A549 (cell line): ENCODE measurements at regions not wholly inside any gene's neighbourhood (a gene's known extent, or its start where the extent isn't known, plus 50 kb on each side); places are given as distances from the start of the nearest gene placed in this dataset.

Experiments used
- ATAC-seq, 2 experiments: fragments of 200-7000 bp in 1 of 2; fragments of >200 bp in 1 of 2; cut with Nextera tagmentation in 1 of 2; cut with Tn5 transposase in 1 of 2; 3 replicates each; pipeline versions ENCODE4 v1.8.0 to v1.9.1; 2018 to 2020; ENCODE audit warnings: mild to moderate bottlenecking in 1 of 2, moderate library complexity in 1 of 2
- CTCF ChIA-PET: fragments of 300-600 bp; sonication (Branson Sonifier 250); formaldehyde crosslinking; extraction: SDS; loops from one replicate; lab custom pipeline; 2021; ENCODE audit warnings: antibody characterized with exemption, inconsistent platforms; lab: Yijun Ruan, JAX
- POLR2A ChIA-PET: fragments of 350-600 bp; formaldehyde crosslinking; extraction: SDS; loops from one replicate; lab custom pipeline; 2021; ENCODE audit warnings: antibody characterized with exemption, inconsistent platforms; lab: Yijun Ruan, JAX
- DNase-seq, 2 experiments: peaks; one replicate each; pipeline versions ENCODE4 v3.0.0 to v3.0.0-alpha.2; 2011 to 2016; ENCODE audit warnings: low read depth in 1 of 2, low spot score in 1 of 2
- FAIRE-seq: peaks from 2 replicates; lab custom pipeline; 2011; peaks lifted over from hg19 to GRCh38; lab: Jason Lieb, UNC
- H3K27ac ChIP-seq, 2 experiments: fragments of >200 bp; sonication (Bioruptor Twin); formaldehyde crosslinking; 3 replicates each; pipeline ENCODE4 v1.5.1; 2016 to 2017
- H3K4me1 ChIP-seq: fragments of >200 bp; sonication (Bioruptor Twin); formaldehyde crosslinking; 3 replicates; pipeline ENCODE4 v1.6.1; 2016
- H3K4me2 ChIP-seq: fragments of >200 bp; sonication (Bioruptor Twin); formaldehyde crosslinking; 3 replicates; pipeline ENCODE4 v1.6.1; 2016
- H3K4me3 ChIP-seq: fragments of >200 bp; sonication (Bioruptor Twin); formaldehyde crosslinking; 3 replicates; pipeline ENCODE4 v1.5.1; 2016
- H3K9me3 ChIP-seq: fragments of >200 bp; sonication (Bioruptor Twin); formaldehyde crosslinking; 3 replicates; pipeline ENCODE4 v1.6.1; 2016
- BCL3 ChIP-seq: fragments of >200 bp; sonication (Bioruptor Twin); formaldehyde crosslinking; IDR thresholded peaks from 3 replicates; pipeline ENCODE4 v1.6.1; 2016
- CBX2 ChIP-seq: fragments of 200-600 bp; sonication (generic); IDR thresholded peaks from 2 replicates; pipeline ENCODE4 v1.6.1; 2016; ENCODE audit warnings: low read depth, mild to moderate bottlenecking, borderline replicate concordance
- EHF ChIP-seq: fragments of 250-450 bp; sonication (Bioruptor Pico); IDR thresholded peaks from 2 replicates; pipeline ENCODE4 v1.5.0; 2020; ENCODE audit warnings: mild to moderate bottlenecking
- ELK1 ChIP-seq: fragments of 150-350 bp; IDR thresholded peaks from 2 replicates; pipeline ENCODE4 v1.6.1; 2014; ENCODE audit warnings: low read depth, mild to moderate bottlenecking, low read length
- ESRRA ChIP-seq: fragments of 150-350 bp; IDR thresholded peaks from 2 replicates; pipeline ENCODE4 v1.6.1; 2014; ENCODE audit warnings: mild to moderate bottlenecking, low read length, borderline replicate concordance
- FOSL2 ChIP-seq, 2 experiments: fragments of 450-650 bp in 1 of 2; fragments of >200 bp in 1 of 2; sonication (Bioruptor Twin) in 1 of 2; formaldehyde crosslinking; IDR thresholded peaks; 2 replicates each; pipeline versions ENCODE4 v1.5.0 to v1.6.1; 2016 to 2020; ENCODE audit warnings: mild to moderate bottlenecking in 1 of 2, moderate library complexity in 1 of 2
- GATA3 ChIP-seq: IDR thresholded peaks from 2 replicates; pipeline ENCODE4 v1.6.1; 2012; ENCODE audit warnings: borderline replicate concordance
- HDAC2 ChIP-seq: fragments of 200-600 bp; sonication (generic); IDR thresholded peaks from 2 replicates; pipeline ENCODE4 v1.6.1; 2016
- MYC ChIP-seq: IDR thresholded peaks from 2 replicates; pipeline ENCODE4 v1.6.1; 2012; ENCODE audit warnings: mild to moderate bottlenecking, inconsistent platforms, low read length, improper control_type of control experiment, borderline replicate concordance
- RAD21 ChIP-seq, 2 experiments: fragments of >200 bp in 1 of 2; sonication (Bioruptor Twin) in 1 of 2; formaldehyde crosslinking in 1 of 2; IDR thresholded peaks in 1 of 2; conservative IDR thresholded peaks in 1 of 2; 2 replicates in 1 of 2; 3 replicates in 1 of 2; pipeline ENCODE4 v1.6.1; 2012 to 2018; ENCODE audit warnings: inconsistent platforms in 1 of 2
- REST ChIP-seq: fragments of 200-600 bp; sonication (generic); IDR thresholded peaks from 2 replicates; pipeline ENCODE4 v1.6.1; 2016; ENCODE audit warnings: antibody characterized with exemption, mild to moderate bottlenecking, moderate library complexity
- USF2 ChIP-seq: fragments of 450-650 bp; IDR thresholded peaks from 2 replicates; pipeline ENCODE4 v1.6.1; 2014; ENCODE audit warnings: antibody characterized with exemption
- ZNF302 ChIP-seq: fragments of 250-450 bp; sonication (Bioruptor Pico); IDR thresholded peaks from 2 replicates; pipeline ENCODE4 v1.9.0; 2021; ENCODE audit warnings: inconsistent platforms, mild to moderate bottlenecking, moderate library complexity
- WGBS: methylation state at CpG from one replicate; pipeline ENCODE4 v1.1.6; 2017; ENCODE audit errors: missing lambda C conversion rate; 5-methylcytosine and 5-hydroxymethylcytosine counted together
- TF ChIP-seq, protein P1 (sequence below): fragments of 250-450 bp; sonication (Bioruptor Pico); IDR thresholded peaks from 2 replicates; pipeline ENCODE4 v1.5.0; 2020; ENCODE audit warnings: low read depth, mild to moderate bottlenecking, moderate library complexity

GRCh38 chr5:68407311-68408239 is 192.0 kb downstream of the PIK3R1 start:
- ChIA-PET CTCF (interaction anchor here (0.6 kb wide), 1 partner anchor 474 kb away, joined by 3 read pairs; no protein-coding TSS in a partner anchor), POLR2A (no interaction called here)
- Histone ChIP-seq H3K4me3 (no peak overlapping the region), H3K27ac (peak overlapping the region in 1 of 2 experiments; percentile 54; a peak in 4 of 6 replicates), H3K9me3 (no peaks in the 10 kb centered on the region), H3K4me2 (peak overlapping the region; percentile 62), H3K4me1 (peaks cover 33% of the 10 kb centered on the region)
- no peak for ATAC-seq
- FAIRE-seq: peak; percentile 13
- TF ChIP-seq FOSL2 (IDR thresholded peaks at IDR 0.05) (no peak), FOSL2 (CRISPR knock-in tag; IDR thresholded peaks at IDR 0.05) (no peak), HDAC2 (no peak), GATA3 (no peak), MYC (no peak), USF2 (no peak), EHF (no peak), ESRRA (no peak), ZNF302 (CRISPR knock-in tag) (no peak)
- DNase-seq: no peak
- 62% methylated on average over 6 of the region's 6 CpGs for WGBS

GRCh38 chr5:68408345-68408871 is 192.9 kb downstream of the PIK3R1 start:
- H3K4me2 ChIP-seq: no peak overlapping the region
- WGBS: 93% methylated on average over 3 of the region's 3 CpGs
- no peak for FAIRE-seq
- ChIA-PET CTCF (interaction anchor here (0.6 kb wide), 1 partner anchor 475 kb away, joined by 3 read pairs; no protein-coding TSS in a partner anchor), POLR2A (no interaction called here)
- no peaks in the 10 kb centered on the region for H3K9me3 ChIP-seq
- ATAC-seq: no peak
- TF ChIP-seq BCL3: no peak
- TF ChIP-seq, protein P1, sequence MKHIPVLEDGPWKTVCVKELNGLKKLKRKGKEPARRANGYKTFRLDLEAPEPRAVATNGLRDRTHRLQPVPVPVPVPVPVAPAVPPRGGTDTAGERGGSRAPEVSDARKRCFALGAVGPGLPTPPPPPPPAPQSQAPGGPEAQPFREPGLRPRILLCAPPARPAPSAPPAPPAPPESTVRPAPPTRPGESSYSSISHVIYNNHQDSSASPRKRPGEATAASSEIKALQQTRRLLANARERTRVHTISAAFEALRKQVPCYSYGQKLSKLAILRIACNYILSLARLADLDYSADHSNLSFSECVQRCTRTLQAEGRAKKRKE (CRISPR knock-in tag): no peak
- no peak for TF ChIP-seq REST
- no peak for TF ChIP-seq CBX2
- TF ChIP-seq RAD21 (conservative IDR thresholded peaks at IDR 0.05 in 1 of 2, IDR thresholded peaks at IDR 0.05 in 1 of 2): no peak
- TF ChIP-seq ELK1: no peak
- H3K4me1 ChIP-seq: peaks cover 33% of the 10 kb centered on the region
- no peak overlapping the region for H3K4me3 ChIP-seq
- no peak for DNase-seq
- no peak overlapping the region for H3K27ac ChIP-seq
